ENCODE measurements at regions not wholly inside any gene's neighbourhood (a gene's known extent, or its start where the extent isn't known, plus 50 kb on each side); places are given as distances from the start of the nearest gene placed in this dataset.

DNA sequence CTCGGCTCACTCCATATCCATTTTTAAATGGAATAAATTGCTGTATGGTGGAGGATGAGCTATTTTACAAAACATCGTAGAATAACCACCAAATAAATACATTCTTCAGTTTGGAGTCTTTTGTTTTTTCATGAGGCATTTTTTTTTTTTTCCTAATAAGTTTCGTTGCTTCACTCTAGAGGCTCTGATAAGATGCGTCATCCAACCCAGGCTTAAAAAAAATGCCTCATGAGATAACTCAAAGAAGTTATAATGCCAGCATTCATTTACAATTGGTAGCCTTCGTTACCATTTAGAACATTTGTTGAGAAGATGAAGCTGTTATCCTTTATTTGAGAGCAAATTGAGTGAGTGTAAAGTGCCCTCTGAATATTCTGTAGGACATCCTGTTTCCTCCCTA, 172.2 kb upstream of the CENPE start:
- Histone ChIP-seq H4K20me1 (ENCODE audit: insufficient read depth, low read length) (no peaks in the 10 kb centered on the region), H3K9me3 (ENCODE audit: low read length) (no peaks in the 10 kb centered on the region), H3K9me2 (ENCODE audit: low read depth, low read length) (no peaks in the 10 kb centered on the region), H3K4me2 (ENCODE audit: low read length) (no peak overlapping the region), H3K79me2 (ENCODE audit: insufficient read depth, low read length) (no peaks in the 10 kb centered on the region), H2AFZ (ENCODE audit: low read length) (no peak overlapping the region), H3K36me3 (ENCODE audit: insufficient read depth, low read length) (no peaks in the 10 kb centered on the region), H3K4me3 (ENCODE audit: low read depth, low read length, poor library complexity, severe bottlenecking) (no peak overlapping the region), H3K4me1 (ENCODE audit: insufficient read depth, low read length, severe bottlenecking) (no peaks in the 10 kb centered on the region), H3K9ac (ENCODE audit: low read length) (no peak overlapping the region), H3F3A (ENCODE audit: insufficient read depth, low read length) (no peaks in the 10 kb centered on the region), H3K27me3 (ENCODE audit: insufficient read depth, low read length) (no peaks in the 10 kb centered on the region), H3K27ac (ENCODE audit: low read depth, low read length, poor library complexity, severe bottlenecking) (no peak overlapping the region)
- no peak for TF ChIP-seq EZH2 (IDR thresholded peaks at IDR 0.05; ENCODE audit: borderline replicate concordance, low read length)

DNA sequence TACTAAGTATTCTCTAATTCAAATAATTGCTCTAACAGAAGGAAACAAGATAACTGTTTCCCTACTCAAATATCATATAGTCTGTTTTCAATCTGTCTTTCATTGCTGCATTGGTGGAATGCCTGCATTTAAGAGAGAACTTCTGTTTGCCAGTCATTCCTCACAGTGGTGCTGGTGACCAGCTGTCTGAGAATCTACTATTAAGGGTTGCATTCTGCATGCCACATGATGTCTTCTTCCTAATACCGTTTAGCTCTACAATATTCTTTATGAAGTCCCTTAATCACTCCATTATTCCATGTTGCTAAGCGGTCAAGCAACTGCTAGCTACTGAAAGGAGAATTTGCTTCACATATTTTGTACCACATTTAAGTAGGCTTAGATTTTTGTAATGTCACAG, 167.1 kb upstream of the CENPE start:
- Histone ChIP-seq H3K9ac (ENCODE audit: low read length) (no peak overlapping the region), H4K20me1 (ENCODE audit: insufficient read depth, low read length) (no peaks in the 10 kb centered on the region), H3K4me1 (ENCODE audit: insufficient read depth, low read length, severe bottlenecking) (no peaks in the 10 kb centered on the region), H3K9me3 (ENCODE audit: low read length) (no peaks in the 10 kb centered on the region), H3K36me3 (ENCODE audit: insufficient read depth, low read length) (no peaks in the 10 kb centered on the region), H3K4me2 (ENCODE audit: low read length) (no peak overlapping the region), H3K27ac (ENCODE audit: low read depth, low read length, poor library complexity, severe bottlenecking) (no peak overlapping the region), H2AFZ (ENCODE audit: low read length) (no peak overlapping the region), H3F3A (ENCODE audit: insufficient read depth, low read length) (no peaks in the 10 kb centered on the region), H3K9me2 (ENCODE audit: low read depth, low read length) (no peaks in the 10 kb centered on the region), H3K4me3 (ENCODE audit: low read depth, low read length, poor library complexity, severe bottlenecking) (no peak overlapping the region), H3K79me2 (ENCODE audit: insufficient read depth, low read length) (no peaks in the 10 kb centered on the region), H3K27me3 (ENCODE audit: insufficient read depth, low read length) (no peaks in the 10 kb centered on the region)
- TF ChIP-seq, protein P1, sequence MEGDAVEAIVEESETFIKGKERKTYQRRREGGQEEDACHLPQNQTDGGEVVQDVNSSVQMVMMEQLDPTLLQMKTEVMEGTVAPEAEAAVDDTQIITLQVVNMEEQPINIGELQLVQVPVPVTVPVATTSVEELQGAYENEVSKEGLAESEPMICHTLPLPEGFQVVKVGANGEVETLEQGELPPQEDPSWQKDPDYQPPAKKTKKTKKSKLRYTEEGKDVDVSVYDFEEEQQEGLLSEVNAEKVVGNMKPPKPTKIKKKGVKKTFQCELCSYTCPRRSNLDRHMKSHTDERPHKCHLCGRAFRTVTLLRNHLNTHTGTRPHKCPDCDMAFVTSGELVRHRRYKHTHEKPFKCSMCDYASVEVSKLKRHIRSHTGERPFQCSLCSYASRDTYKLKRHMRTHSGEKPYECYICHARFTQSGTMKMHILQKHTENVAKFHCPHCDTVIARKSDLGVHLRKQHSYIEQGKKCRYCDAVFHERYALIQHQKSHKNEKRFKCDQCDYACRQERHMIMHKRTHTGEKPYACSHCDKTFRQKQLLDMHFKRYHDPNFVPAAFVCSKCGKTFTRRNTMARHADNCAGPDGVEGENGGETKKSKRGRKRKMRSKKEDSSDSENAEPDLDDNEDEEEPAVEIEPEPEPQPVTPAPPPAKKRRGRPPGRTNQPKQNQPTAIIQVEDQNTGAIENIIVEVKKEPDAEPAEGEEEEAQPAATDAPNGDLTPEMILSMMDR (IDR thresholded peaks at IDR 0.05; ENCODE audit: low read length), result no peak
- TF ChIP-seq EZH2 (IDR thresholded peaks at IDR 0.05; ENCODE audit: borderline replicate concordance, low read length), result no peak

GRCh38 chr4:103364083-103364482, 165.9 kb upstream of the CENPE start:
- Histone ChIP-seq H3K36me3 (ENCODE audit: insufficient read depth, low read length) (no peaks in the 10 kb centered on the region), H3K4me3 (ENCODE audit: low read depth, low read length, poor library complexity, severe bottlenecking) (no peak overlapping the region), H3F3A (ENCODE audit: insufficient read depth, low read length) (no peaks in the 10 kb centered on the region), H3K9ac (ENCODE audit: low read length) (no peak overlapping the region), H3K9me3 (ENCODE audit: low read length) (peaks cover 5% of the 10 kb centered on the region; the same call in 1 of the 2 replicates), H3K4me1 (ENCODE audit: insufficient read depth, low read length, severe bottlenecking) (no peaks in the 10 kb centered on the region), H4K20me1 (ENCODE audit: insufficient read depth, low read length) (no peaks in the 10 kb centered on the region), H3K4me2 (ENCODE audit: low read length) (no peak overlapping the region), H3K27me3 (ENCODE audit: insufficient read depth, low read length) (no peaks in the 10 kb centered on the region), H2AFZ (ENCODE audit: low read length) (no peak overlapping the region), H3K27ac (ENCODE audit: low read depth, low read length, poor library complexity, severe bottlenecking) (no peak overlapping the region), H3K9me2 (ENCODE audit: low read depth, low read length) (no peaks in the 10 kb centered on the region), H3K79me2 (ENCODE audit: insufficient read depth, low read length) (no peaks in the 10 kb centered on the region)
- TF ChIP-seq EZH2 (IDR thresholded peaks at IDR 0.05; ENCODE audit: borderline replicate concordance, low read length), result no peak
- TF ChIP-seq, protein P1 (IDR thresholded peaks at IDR 0.05; ENCODE audit: low read length), result no peak

DNA sequence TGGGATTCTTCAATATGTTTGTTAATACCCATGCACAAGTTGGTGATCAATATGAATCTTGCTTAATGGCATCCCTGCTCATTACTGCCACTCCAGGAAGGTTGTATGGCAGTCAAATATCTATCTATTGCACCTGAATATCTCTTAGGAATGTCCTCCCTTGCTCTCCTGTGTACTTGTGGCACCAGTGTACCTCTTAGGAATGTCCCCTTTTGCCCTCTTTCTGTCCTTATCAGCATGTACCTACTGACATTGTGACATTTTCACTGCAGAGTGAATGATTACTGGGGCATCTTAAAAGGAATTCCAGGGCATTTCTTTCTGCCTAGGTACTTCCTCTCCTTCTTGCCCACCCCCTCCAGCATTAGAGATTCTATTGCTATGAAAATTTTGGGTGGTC, 163.8 kb upstream of the CENPE start:
- Histone ChIP-seq H3K27ac (ENCODE audit: low read depth, low read length, poor library complexity, severe bottlenecking) (no peak overlapping the region), H3K4me2 (ENCODE audit: low read length) (no peak overlapping the region), H3K9me2 (ENCODE audit: low read depth, low read length) (no peaks in the 10 kb centered on the region), H3K4me1 (ENCODE audit: insufficient read depth, low read length, severe bottlenecking) (no peaks in the 10 kb centered on the region), H3F3A (ENCODE audit: insufficient read depth, low read length) (no peaks in the 10 kb centered on the region), H3K9ac (ENCODE audit: low read length) (no peak overlapping the region), H2AFZ (ENCODE audit: low read length) (no peak overlapping the region), H3K4me3 (ENCODE audit: low read depth, low read length, poor library complexity, severe bottlenecking) (no peak overlapping the region), H3K9me3 (ENCODE audit: low read length) (peaks cover 6% of the 10 kb centered on the region; the same call in 1 of the 2 replicates), H3K27me3 (ENCODE audit: insufficient read depth, low read length) (no peaks in the 10 kb centered on the region), H3K79me2 (ENCODE audit: insufficient read depth, low read length) (no peaks in the 10 kb centered on the region), H3K36me3 (ENCODE audit: insufficient read depth, low read length) (no peaks in the 10 kb centered on the region), H4K20me1 (ENCODE audit: insufficient read depth, low read length) (no peaks in the 10 kb centered on the region)
- TF ChIP-seq, protein P1 (IDR thresholded peaks at IDR 0.05; ENCODE audit: low read length), result no peak
- no peak for TF ChIP-seq EZH2 (IDR thresholded peaks at IDR 0.05; ENCODE audit: borderline replicate concordance, low read length)

Data from OCI-LY1 (cell line).